Panc1 (cell line): ENCODE measurements at regions not wholly inside any gene's neighbourhood (a gene's known extent, or its start where the extent isn't known, plus 50 kb on each side); places are given as distances from the start of the nearest gene placed in this dataset.

Experiments
- SIN3A ChIP-seq: IDR thresholded peaks from 2 replicates; pipeline ENCODE4 v1.6.1; 2012; ENCODE audit warnings: low read depth, mild to moderate bottlenecking, low read length, moderate library complexity, borderline replicate concordance; ENCODE audit not compliant: insufficient read depth
- TF ChIP-seq, protein P1 (sequence below): fragments of 450-650 bp; IDR thresholded peaks from 2 replicates; pipeline ENCODE4 v1.5.1; 2017; ENCODE audit warnings: mild to moderate bottlenecking

DNA sequence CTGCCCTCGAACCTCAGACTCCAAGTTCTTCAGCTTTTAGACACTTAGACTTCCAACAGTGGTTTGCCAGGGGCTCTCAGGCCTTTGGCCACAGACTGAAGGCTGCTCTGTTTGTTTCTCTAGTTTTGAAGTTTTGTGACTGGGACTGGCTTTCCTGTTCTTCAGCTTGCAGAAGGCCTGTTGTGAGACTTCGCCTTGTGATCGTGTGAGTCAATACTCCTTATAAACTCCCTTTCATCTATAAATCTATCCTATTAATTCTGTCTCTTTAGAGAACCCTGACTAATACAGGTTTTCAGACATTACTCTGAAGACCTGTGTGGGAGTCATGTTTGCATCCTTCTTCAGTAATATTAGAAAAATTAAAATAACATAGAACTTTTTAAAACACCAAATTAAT lies 289.1 kb downstream of the RMST start:
- TF ChIP-seq SIN3A: no peak
- TF ChIP-seq, protein P1, sequence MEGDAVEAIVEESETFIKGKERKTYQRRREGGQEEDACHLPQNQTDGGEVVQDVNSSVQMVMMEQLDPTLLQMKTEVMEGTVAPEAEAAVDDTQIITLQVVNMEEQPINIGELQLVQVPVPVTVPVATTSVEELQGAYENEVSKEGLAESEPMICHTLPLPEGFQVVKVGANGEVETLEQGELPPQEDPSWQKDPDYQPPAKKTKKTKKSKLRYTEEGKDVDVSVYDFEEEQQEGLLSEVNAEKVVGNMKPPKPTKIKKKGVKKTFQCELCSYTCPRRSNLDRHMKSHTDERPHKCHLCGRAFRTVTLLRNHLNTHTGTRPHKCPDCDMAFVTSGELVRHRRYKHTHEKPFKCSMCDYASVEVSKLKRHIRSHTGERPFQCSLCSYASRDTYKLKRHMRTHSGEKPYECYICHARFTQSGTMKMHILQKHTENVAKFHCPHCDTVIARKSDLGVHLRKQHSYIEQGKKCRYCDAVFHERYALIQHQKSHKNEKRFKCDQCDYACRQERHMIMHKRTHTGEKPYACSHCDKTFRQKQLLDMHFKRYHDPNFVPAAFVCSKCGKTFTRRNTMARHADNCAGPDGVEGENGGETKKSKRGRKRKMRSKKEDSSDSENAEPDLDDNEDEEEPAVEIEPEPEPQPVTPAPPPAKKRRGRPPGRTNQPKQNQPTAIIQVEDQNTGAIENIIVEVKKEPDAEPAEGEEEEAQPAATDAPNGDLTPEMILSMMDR: no peak
